Frontal cortex (tissue), 3 donors: ENCODE measurements at regions not wholly inside any gene's neighbourhood (a gene's known extent, or its start where the extent isn't known, plus 50 kb on each side); places are given as distances from the start of the nearest gene placed in this dataset.
"Not testable (repeated sequence)": the region's sequence is repeated elsewhere in the genome, so short reads cannot be mapped to it uniquely, and the experiment has no call there.

Source experiments
- DNase-seq, 2 donors: peaks; one replicate each; pipeline ENCODE4 v3.0.0; 2012; ENCODE audit warnings: low spot score in 2 of 2
- FAIRE-seq: peaks from 2 replicates; lab custom pipeline; 2012; peaks lifted over from hg19 to GRCh38; lab: Jason Lieb, UNC
- donor health status: control.
- donor health status: control.
- donor health status: control.

DNA sequence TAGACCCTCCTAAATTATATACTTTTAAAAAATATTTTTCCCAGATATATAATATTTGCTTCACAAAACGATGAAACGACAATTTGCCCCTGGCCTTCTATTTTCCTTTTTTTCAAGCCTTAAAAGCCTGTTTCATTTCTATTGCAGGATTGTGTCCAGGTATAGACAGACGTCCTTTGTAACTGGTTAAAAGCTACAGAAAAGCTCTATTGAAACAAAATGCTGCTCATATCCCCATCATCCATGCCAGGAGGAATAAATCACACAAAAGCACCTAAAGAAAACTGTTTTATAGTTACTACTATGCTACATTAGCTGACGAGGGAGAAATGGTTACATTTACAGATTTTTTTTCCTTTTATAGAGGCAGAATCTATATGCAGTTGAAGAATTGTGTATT lies 765.1 kb downstream of the DIAPH3 start:
- DNase-seq (no peak), FAIRE-seq (no peak)

DNA sequence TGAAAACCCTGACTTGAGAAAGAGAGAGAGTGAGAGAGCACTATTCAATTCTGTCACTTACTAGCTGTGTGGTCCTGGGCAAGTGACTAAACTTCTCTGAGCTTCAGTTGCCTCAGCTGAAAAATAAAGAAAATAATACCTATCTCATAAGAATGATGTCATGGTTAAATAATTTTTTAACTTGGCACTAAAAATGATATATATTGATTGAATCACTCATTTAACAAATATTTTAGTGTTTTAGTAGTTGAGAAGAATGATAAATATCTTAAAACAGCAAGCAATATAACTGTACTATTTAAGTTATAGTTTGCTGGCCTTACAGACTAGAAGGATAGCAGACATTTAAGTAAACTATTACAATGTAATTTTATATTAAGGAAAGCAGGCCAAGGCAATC lies 764.2 kb downstream of the DIAPH3 start:
- DNase-seq, result no peak
- no peak for FAIRE-seq

GRCh38 chr13:59404331-59404730 lies 759.4 kb downstream of the DIAPH3 start:
- DNase-seq (no peak), FAIRE-seq (no peak)

DNA sequence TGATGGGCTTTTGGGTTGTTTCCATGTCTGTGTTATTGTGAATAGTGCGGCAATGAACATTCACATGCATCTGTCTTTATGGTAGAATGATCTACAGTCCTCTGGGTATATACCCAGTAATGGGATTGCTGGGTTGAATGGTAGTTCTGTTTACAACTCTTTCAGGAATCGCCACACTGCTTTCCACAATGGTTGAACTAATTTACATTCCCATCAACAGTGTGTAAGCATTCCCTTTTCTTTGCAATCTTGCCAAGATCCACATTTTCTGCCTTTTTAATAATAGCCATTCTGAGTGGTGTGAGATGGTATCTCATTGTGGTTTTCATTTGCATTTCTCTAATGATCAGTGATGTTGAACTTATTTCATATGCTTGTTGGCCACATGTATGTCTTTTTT lies 756.5 kb downstream of the DIAPH3 start:
- not testable (repeated sequence) for FAIRE-seq

DNA sequence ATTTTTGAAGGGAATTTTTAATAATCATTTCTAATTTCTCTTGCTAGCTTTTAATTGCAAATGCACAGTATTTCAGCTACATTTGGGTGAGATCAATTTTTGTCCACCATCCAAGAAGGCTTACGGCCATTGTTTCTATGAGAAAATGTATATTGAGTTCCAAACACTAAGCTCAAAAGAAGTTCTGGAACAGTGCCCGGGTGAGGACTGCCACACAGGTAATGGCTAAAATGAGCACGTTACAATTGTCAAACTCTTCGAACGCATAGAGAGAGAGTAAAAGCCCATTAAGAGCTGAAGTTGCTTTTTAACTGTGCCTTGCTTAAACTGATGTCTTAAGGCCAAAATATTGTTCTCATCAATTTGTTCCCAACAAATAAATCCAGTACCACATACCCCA lies 755.0 kb downstream of the DIAPH3 start:
- no peak for FAIRE-seq
- DNase-seq, result no peak

More for the DNA sequence above, 756.5 kb downstream of the DIAPH3 start:
- not testable (repeated sequence) for DNase-seq

DNA sequence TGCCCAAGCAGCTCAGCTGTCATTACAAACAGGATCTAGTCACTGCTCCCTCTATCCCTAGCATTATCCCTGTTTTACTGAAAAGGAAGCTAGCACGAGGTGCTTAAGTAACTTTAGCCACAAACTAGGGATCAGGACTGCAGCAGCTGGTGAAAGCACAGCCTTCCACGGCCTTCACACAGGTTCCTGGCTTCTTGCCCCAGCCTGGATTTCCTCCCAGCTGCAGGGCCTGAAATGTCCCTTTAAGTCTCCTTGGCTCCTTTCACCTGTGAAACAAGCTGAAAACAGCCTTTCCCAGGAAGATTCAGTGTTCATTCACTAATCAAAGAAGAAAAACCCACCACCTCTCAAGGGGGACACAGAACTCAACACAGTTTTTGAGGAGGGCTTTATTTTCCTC lies 754.5 kb downstream of the DIAPH3 start:
- no peak for DNase-seq
- no peak for FAIRE-seq

GRCh38 chr13:59409634-59410200 lies 754.0 kb downstream of the DIAPH3 start:
- FAIRE-seq (no peak), DNase-seq (no peak)

- FAIRE-seq (no peak), DNase-seq (no peak)
Measured at GRCh38 chr13:59413126-59413525, 750.6 kb downstream of the DIAPH3 start.

GRCh38 chr13:59414006-59414405 lies 749.7 kb downstream of the DIAPH3 start:
- DNase-seq (no peak), FAIRE-seq (no peak)

DNA sequence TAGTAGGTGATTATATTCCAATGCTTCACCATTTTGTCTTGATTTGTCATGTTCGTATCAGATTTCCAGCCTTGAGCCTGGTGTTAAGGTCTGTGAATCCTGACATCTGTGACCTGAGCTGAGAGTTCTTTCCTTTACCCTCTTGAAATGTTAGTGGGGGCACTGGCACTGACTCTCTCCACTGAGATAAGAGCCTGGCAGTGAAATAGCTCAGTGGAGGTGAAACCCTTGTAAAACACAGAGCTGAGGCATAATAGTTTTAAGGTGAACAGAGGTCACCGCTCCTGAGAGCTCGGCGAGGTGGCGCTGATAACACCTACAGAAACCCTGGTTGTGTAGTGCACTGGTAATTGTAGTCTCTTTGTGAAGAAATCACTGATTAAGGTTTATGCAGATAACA lies 748.2 kb downstream of the DIAPH3 start:
- FAIRE-seq (no peak), DNase-seq (no peak)

DNA sequence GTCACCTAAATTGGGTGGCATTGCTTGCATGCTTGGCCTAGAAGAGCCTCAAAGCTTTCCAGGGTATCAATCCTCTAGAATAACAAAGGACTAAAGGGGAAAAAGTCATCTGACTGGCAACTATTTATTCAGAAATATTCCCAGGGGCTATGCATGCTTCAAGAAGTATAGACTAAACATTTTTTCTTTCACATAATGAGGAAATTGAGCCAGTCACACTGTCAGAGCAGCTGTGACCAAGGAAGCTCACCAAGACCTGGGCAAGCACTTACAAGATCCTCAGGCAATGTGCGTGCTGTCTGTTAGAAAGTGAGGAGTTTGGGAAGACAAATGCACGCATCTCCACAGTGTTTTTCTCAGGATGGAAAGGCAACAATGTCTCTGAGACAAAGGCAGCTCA lies 747.2 kb downstream of the DIAPH3 start:
- no peak for DNase-seq

DNA sequence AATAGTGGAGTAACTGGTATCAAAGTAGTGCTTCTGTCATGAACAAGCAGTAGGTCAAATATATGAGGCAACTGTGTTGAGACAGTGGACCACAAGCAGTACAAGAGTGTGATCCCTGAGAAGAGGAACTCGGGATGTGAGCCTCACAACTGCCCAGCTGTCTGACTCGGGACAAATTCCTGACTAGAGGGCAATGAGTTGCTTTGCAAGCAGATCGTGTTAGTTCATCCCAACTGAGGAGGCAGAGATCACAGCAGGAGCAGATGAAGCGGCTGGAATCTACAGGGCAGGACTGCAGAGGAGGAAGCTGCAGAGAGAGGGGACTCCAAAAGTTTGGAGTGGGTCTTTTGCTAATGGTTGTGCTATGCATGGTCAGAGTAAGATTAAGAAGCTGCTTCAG lies 741.1 kb downstream of the DIAPH3 start:
- DNase-seq, result no peak
- FAIRE-seq, result no peak

More for the DNA sequence above, 747.2 kb downstream of the DIAPH3 start:
- no peak for FAIRE-seq

DNA sequence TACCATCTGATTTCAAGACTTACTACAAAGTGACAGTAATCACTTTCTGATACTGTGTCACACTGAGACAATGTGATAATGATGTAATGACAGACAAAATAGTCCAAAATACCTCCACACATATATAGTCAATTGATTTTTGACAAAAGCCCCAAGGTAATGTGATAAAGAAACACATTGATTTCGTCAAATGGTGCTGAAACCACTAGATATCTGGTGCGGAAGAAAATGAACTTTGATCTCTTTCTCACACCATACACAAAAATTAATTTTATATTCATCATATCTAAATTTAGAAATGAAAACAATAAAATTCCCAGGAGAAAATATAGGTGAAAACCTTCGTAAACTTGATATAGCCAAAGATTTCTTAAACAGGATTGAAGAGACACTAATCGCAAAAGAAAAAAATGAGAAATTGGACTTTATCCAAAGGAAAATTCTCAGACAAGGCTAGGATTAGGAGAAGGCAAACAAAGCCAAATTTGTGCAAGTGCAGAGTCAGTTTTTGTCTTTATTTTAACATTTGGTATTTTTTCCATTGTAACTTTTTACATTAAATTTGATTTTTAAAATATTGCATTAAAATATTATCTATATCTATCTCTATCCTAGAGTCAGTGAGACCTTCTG lies 739.9 kb downstream of the DIAPH3 start:
- FAIRE-seq (no peak), DNase-seq (no peak)

DNA sequence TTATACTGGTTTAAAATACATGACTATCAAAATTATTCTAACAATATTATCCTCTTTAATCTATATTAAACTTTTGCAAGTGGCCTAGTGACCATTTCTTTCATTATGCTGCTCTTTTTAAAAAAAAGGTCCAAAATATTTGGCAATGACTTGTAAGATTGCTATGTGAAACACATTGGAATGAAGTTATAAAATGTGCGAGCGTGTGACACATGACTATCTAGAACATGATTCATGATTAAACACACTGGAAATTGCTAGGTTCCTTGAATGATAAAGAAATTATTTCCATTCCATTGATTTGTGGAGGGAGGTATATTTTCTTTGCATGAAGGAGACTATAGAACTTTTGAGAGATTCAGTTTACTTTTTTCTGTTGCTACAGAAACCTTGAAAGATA lies 739.1 kb downstream of the DIAPH3 start:
- DNase-seq (no peak), FAIRE-seq (no peak)

GRCh38 chr13:59425211-59425741 lies 738.5 kb downstream of the DIAPH3 start:
- FAIRE-seq, result no peak
- no peak for DNase-seq

DNA sequence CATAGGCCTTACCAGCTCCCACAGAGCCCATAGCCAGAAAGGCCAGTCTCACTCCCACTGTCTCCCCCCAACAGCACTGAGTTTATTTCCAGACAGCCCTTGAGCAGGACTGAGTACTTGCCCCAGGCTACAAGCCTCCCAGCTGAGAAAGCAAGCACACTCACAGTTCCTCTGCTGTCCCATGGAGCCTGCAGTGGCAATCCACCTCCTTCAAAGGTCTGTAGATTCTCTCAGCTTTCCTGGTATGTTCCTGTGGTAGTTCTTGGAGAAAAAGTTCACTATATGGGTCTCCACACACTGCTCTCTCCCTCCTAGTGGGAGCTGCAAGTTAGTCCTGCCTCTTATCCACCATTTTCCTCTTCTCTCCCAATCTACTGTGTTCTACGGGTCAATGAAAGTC lies 728.7 kb downstream of the DIAPH3 start:
- FAIRE-seq (no peak), DNase-seq (no peak)

DNA sequence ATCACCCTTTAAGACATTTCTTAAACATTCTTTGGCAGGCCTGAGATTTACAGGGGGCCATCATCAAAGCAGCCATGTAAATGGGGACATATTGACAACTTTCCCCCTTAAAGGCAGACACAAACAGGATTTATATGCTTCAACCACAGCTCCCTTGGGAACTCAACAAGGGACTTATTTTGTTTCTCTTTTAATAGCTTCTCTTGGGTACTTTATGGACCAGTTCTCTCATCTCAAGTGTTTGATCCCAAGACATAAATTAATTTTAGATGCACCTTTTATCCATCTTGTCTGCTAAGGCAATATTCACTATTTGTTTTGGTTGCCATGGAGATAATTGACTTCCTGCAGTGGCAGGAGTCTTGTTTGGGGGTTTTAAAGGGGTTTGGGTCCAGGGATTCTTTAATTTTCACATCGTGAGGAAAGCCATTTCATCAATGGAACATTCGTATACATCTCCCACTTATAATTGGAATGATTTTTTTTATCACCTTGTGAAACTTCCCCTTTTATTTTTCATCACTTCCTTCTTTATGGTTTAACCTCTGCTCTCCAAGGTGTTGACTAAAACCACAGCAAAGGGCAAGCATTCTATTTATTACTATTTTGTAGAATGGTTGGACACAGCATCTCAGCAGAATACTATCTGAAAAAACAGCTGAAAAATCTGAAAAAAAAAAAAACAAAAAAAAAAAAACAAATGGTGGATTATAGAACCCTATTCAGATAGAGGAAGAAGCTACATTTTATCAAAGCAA lies 726.0 kb downstream of the DIAPH3 start:
- no peak for FAIRE-seq
- DNase-seq, result no peak

GRCh38 chr13:59439776-59440428 lies 723.8 kb downstream of the DIAPH3 start:
- DNase-seq, result no peak
- no peak for FAIRE-seq

GRCh38 chr13:59441068-59441467 lies 722.7 kb downstream of the DIAPH3 start:
- DNase-seq, FAIRE-seq: not testable (repeated sequence)

DNA sequence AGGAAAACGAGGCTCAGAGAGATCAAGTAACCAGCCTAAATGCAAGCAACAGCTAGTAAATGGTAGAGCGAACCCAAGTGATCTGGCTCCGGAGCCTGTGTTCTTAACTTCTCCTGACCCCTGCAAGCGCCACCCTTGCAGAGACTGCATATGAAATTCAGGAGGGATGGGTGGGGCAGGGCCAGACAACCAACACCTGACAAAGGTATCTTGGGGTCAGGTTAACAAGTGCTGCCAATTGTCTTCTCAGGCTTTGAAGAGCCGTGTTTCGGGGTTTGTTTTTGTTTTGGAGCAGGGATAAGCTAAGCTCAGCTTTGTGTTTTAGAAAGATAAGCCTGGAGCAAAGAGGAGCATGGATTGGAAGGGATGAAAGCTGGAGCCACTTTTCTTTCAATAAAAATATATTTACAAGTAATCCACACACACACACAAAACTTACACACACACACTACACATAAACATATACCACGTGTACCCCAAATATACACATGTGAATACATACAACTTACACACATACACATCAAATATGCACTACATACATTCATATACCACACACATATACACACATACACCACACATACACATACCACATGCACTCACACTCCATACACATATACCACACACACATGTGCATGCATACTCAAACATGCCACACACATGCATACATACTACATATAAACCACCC lies 722.0 kb downstream of the DIAPH3 start:
- DNase-seq, result no peak
- FAIRE-seq, result no peak
